ENCODE measurements at regions not wholly inside any gene's neighbourhood (a gene's known extent, or its start where the extent isn't known, plus 50 kb on each side); places are given as distances from the start of the nearest gene placed in this dataset.
"Not testable (repeated sequence)": the region's sequence is repeated elsewhere in the genome, so short reads cannot be mapped to it uniquely, and the experiment has no call there.

- DNase-seq, result no peak
These were observed 153.1 kb upstream of the JUN start for GRCh38 chr1:58936973-58937372.

- DNase-seq, result no peak
These were observed 155.3 kb upstream of the JUN start for GRCh38 chr1:58939146-58939545.

- DNase-seq, result no peak
These were observed 156.0 kb upstream of the JUN start for GRCh38 chr1:58939666-58940370.

- DNase-seq, result no peak
These were observed 157.8 kb upstream of the JUN start for GRCh38 chr1:58941471-58942289.

GRCh38 chr1:58942759-58943191 lies 158.9 kb upstream of the JUN start:
- DNase-seq, result no peak

- DNase-seq, result no peak
These were observed 159.9 kb upstream of the JUN start for GRCh38 chr1:58943776-58944175.

- no peak for DNase-seq
These were observed 160.6 kb upstream of the JUN start for GRCh38 chr1:58944439-58944838.

- no peak for DNase-seq
These were observed 162.5 kb upstream of the JUN start for GRCh38 chr1:58946390-58946789.

GRCh38 chr1:58948671-58949070 lies 164.8 kb upstream of the JUN start:
- DNase-seq, result no peak

GRCh38 chr1:58949551-58950220 lies 165.8 kb upstream of the JUN start:
- DNase-seq, result no peak

GRCh38 chr1:58950897-58951296 lies 167.1 kb upstream of the JUN start:
- no peak for DNase-seq

- not testable (repeated sequence) for DNase-seq
These were observed 170.1 kb upstream of the JUN start for GRCh38 chr1:58953951-58954350.

- DNase-seq, result not testable (repeated sequence)
These were observed 179.4 kb upstream of the JUN start for GRCh38 chr1:58963287-58963686.

- DNase-seq, result no peak
These were observed 180.6 kb upstream of the JUN start for GRCh38 chr1:58964428-58964827.

GRCh38 chr1:58964880-58965279 lies 181.0 kb upstream of the JUN start:
- peak; percentile 20 for DNase-seq

- DNase-seq, result no peak
These were observed 182.5 kb upstream of the JUN start for GRCh38 chr1:58966103-58966916.

- no peak for DNase-seq
These were observed 183.3 kb upstream of the JUN start for GRCh38 chr1:58966917-58967740.

- DNase-seq, result peak; percentile 59
These were observed 184.6 kb upstream of the JUN start for GRCh38 chr1:58968360-58968952.

- not testable (repeated sequence) for DNase-seq
These were observed 185.3 kb upstream of the JUN start for GRCh38 chr1:58969176-58969575.

- DNase-seq, result no peak
These were observed 187.8 kb upstream of the JUN start for GRCh38 chr1:58971629-58972140.

GRCh38 chr1:58975888-58976287 lies 192.0 kb upstream of the JUN start:
- no peak for DNase-seq
